Tibial artery (tissue), 4 donors: ENCODE measurements at regions not wholly inside any gene's neighbourhood (a gene's known extent, or its start where the extent isn't known, plus 50 kb on each side); places are given as distances from the start of the nearest gene placed in this dataset.

Experiments
- DNase-seq, 2 donors: peaks; one replicate each; pipeline ENCODE4 v3.0.0-alpha.2; 2019
- H3K27ac ChIP-seq, 2 donors: fragments of 200-600 bp; sonication (generic) in 1 of 2; 1 replicate in 1 of 2; 2 replicates in 1 of 2; pipeline ENCODE4 v1.5.1; 2018 to 2019; ENCODE audit warnings: mild to moderate bottlenecking in 1 of 2
- H3K27me3 ChIP-seq, 2 donors: fragments of 200-600 bp; sonication (generic) in 1 of 2; one replicate each; pipeline versions ENCODE4 v1.5.1 to v1.6.0; 2016 to 2019
- H3K36me3 ChIP-seq, 3 donors: fragments of 200-600 bp; sonication (generic) in 2 of 3; one replicate each; pipeline ENCODE4 v1.5.1; 2016 to 2019; ENCODE audit warnings: mild to moderate bottlenecking in 2 of 3
- H3K4me1 ChIP-seq, 4 donors: fragments of 200-600 bp; sonication (generic) in 2 of 4; 1 replicate in 3 of 4; 2 replicates in 1 of 4; pipeline ENCODE4 v1.5.1; 2016 to 2019
- H3K4me3 ChIP-seq, 2 donors: fragments of 200-600 bp; sonication (generic) in 1 of 2; 1 replicate in 1 of 2; 2 replicates in 1 of 2; pipeline ENCODE4 v1.5.1; 2018 to 2019; ENCODE audit warnings: mild to moderate bottlenecking in 2 of 2
- H3K9me3 ChIP-seq, 3 donors: fragments of 200-600 bp; sonication (generic) in 1 of 3; one replicate each; pipeline ENCODE4 v1.5.1; 2016 to 2019
- CTCF ChIP-seq, 2 experiments: fragments of 200-600 bp in 1 of 2; fragments of 450-650 bp in 1 of 2; IDR thresholded peaks; one replicate each; pipeline ENCODE4 v1.5.1; 2017 to 2019; ENCODE audit warnings: antibody characterized with exemption in 2 of 2, mild to moderate bottlenecking in 1 of 2, moderate library complexity in 1 of 2
- intact Hi-C: fragments of 100-400 bp; cut with DNase I; formaldehyde crosslinking; loops from one replicate; pipeline ENCODE4 v1.15.0; 2023; ENCODE audit warnings: low total_unique reads

GRCh38 chr10:44702531-44702930 is 208.6 kb upstream of the TMEM72 start:
- Histone ChIP-seq H3K27me3 (no peaks in the 10 kb centered on the region), H3K9me3 (peaks cover 3 to 12% (median 8%) of the 10 kb centered on the region in 3 donors), H3K4me1 (peaks cover 0 to 24% (median 0%) of the 10 kb centered on the region in 4 donors), H3K36me3 (peaks cover 0 to 4% (median 0%) of the 10 kb centered on the region in 3 donors), H3K4me3 (no peak overlapping the region), H3K27ac (no peak overlapping the region)
- no peak for TF ChIP-seq CTCF (IDR thresholded peaks at IDR 0.05)
- intact Hi-C loops: no loop called here
- DNase-seq: no peak

GRCh38 chr10:44703241-44704155 is 207.6 kb upstream of the TMEM72 start:
- H3K27me3 ChIP-seq: no peaks in the 10 kb centered on the region
- peaks cover 3 to 12% (median 8%) of the 10 kb centered on the region in 3 donors for H3K9me3 ChIP-seq
- peaks cover 0 to 24% (median 0%) of the 10 kb centered on the region in 4 donors for H3K4me1 ChIP-seq
- no peak for TF ChIP-seq CTCF (IDR thresholded peaks at IDR 0.05)
- no peak for DNase-seq
- intact Hi-C loops: no loop called here
- H3K4me3 ChIP-seq: no peak overlapping the region
- no peak overlapping the region for H3K27ac ChIP-seq
- peaks cover 0 to 4% (median 0%) of the 10 kb centered on the region in 3 donors for H3K36me3 ChIP-seq

DNA sequence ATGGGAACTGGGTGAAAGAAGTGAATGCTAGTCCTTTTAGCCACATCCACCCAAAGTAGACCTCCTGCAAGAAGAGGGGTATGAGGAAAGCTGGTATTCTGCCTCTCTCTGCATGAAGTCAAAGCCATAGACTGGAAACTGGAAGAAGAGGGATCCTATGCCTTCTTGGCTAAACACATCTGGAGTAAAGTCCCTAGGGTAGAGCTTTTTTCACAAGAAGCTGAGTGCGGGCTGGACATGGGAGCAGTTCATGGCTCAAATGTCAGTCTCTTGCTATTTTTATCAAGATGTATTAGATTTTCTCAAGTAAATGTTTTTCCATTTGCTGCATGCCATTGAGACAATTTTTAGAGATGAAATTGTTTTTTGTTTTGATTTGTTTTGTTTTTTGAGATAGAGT is 206.5 kb upstream of the TMEM72 start:
- H3K9me3 ChIP-seq: peaks cover 3 to 12% (median 8%) of the 10 kb centered on the region in 3 donors
- intact Hi-C loops: no loop called here
- DNase-seq: no peak
- no peaks in the 10 kb centered on the region for H3K27me3 ChIP-seq
- H3K4me1 ChIP-seq: peaks cover 0 to 24% (median 0%) of the 10 kb centered on the region in 4 donors
- H3K4me3 ChIP-seq: no peak overlapping the region
- H3K36me3 ChIP-seq: peaks cover 0 to 4% (median 0%) of the 10 kb centered on the region in 3 donors
- no peak overlapping the region for H3K27ac ChIP-seq
- TF ChIP-seq CTCF (IDR thresholded peaks at IDR 0.05): no peak

GRCh38 chr10:44706745-44707144 is 204.4 kb upstream of the TMEM72 start:
- no peak overlapping the region for H3K4me3 ChIP-seq
- DNase-seq: no peak
- peaks cover 0 to 24% (median 0%) of the 10 kb centered on the region in 4 donors for H3K4me1 ChIP-seq
- H3K27me3 ChIP-seq: no peaks in the 10 kb centered on the region
- no peak for TF ChIP-seq CTCF (IDR thresholded peaks at IDR 0.05)
- no peak overlapping the region for H3K27ac ChIP-seq
- H3K36me3 ChIP-seq: peaks cover 0 to 3% (median 0%) of the 10 kb centered on the region in 3 donors
- H3K9me3 ChIP-seq: peaks cover 0 to 1% (median 1%) of the 10 kb centered on the region in 3 donors
- intact Hi-C loops: no loop called here

- H3K27ac ChIP-seq: no peak overlapping the region
- intact Hi-C loops: no loop called here
- no peak for DNase-seq
- H3K4me1 ChIP-seq: no peaks in the 10 kb centered on the region
- H3K27me3 ChIP-seq: no peaks in the 10 kb centered on the region
- no peak for TF ChIP-seq CTCF (IDR thresholded peaks at IDR 0.05)
- no peaks in the 10 kb centered on the region for H3K36me3 ChIP-seq
- H3K4me3 ChIP-seq: no peak overlapping the region
- H3K9me3 ChIP-seq: no peaks in the 10 kb centered on the region
Observed at GRCh38 chr10:44713307-44713706, 197.8 kb upstream of the TMEM72 start.
